C4-2B (cell line): ENCODE measurements at regions not wholly inside any gene's neighbourhood (a gene's known extent, or its start where the extent isn't known, plus 50 kb on each side); places are given as distances from the start of the nearest gene placed in this dataset.

Experiments
- CTCF ChIP-seq: fragments of 450-650 bp; conservative IDR thresholded peaks from 2 replicates; pipeline ENCODE4 v1.5.1; 2017; ENCODE audit warnings: mild to moderate bottlenecking
- ZFX ChIP-seq: fragments of 450-650 bp; IDR thresholded peaks from 2 replicates; pipeline ENCODE4 v1.6.1; 2017

GRCh38 chr7:148473703-148474480, 116.7 kb upstream of the C7orf33 start:
- no peak for TF ChIP-seq CTCF
- TF ChIP-seq ZFX = no peak
